NCI-H1417 treated with DMSO at 0.1 percent for 48 hours (cell line): ENCODE measurements at regions not wholly inside any gene's neighbourhood (a gene's known extent, or its start where the extent isn't known, plus 50 kb on each side); places are given as distances from the start of the nearest gene placed in this dataset.

Source experiments
- DNase-seq: peaks from one replicate; lab custom pipeline; 2025; lab: John Stamatoyannopoulos, UW

GRCh38 chr6:37105148-37106050, 64.6 kb upstream of the PIM1 start:
- no peak for DNase-seq

GRCh38 chr6:37106051-37106363, 63.9 kb upstream of the PIM1 start:
- DNase-seq = no peak

- no peak for DNase-seq
Measured at GRCh38 chr6:37106554-37106953, 63.4 kb upstream of the PIM1 start.

DNA sequence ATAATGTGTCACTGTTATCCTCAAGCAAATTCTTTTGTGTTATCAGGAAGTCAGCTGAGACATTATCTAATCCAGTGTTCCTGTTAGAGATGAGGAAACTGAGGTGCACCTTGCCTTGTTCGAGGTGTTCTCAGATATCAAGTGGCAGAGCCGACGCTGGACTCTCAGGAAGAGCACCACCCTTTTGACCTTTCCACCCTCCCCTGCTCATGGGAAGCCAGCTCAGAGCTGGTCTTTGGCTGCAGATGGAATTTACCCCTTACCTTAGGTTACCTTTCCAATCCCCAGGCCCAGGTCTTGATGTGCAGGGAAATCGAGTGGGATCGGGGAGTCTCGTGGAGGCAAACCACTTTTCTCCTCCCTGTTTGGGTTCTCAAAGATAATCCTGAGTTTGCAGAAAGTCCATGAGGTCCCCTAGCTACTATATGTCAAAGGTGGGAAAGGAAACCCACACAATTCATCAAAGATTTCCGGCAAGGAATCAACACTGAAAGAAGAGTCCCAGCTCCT, 62.9 kb upstream of the PIM1 start:
- no peak for DNase-seq

GRCh38 chr6:37109714-37110499, 60.0 kb upstream of the PIM1 start:
- no peak for DNase-seq

- no peak for DNase-seq
Measured at GRCh38 chr6:37110500-37111461, 59.2 kb upstream of the PIM1 start.

- DNase-seq = no peak
Measured at GRCh38 chr6:37113976-37114375, 56.0 kb upstream of the PIM1 start.

- no peak for DNase-seq
Measured at GRCh38 chr6:37114612-37115011, 55.3 kb upstream of the PIM1 start.

DNA sequence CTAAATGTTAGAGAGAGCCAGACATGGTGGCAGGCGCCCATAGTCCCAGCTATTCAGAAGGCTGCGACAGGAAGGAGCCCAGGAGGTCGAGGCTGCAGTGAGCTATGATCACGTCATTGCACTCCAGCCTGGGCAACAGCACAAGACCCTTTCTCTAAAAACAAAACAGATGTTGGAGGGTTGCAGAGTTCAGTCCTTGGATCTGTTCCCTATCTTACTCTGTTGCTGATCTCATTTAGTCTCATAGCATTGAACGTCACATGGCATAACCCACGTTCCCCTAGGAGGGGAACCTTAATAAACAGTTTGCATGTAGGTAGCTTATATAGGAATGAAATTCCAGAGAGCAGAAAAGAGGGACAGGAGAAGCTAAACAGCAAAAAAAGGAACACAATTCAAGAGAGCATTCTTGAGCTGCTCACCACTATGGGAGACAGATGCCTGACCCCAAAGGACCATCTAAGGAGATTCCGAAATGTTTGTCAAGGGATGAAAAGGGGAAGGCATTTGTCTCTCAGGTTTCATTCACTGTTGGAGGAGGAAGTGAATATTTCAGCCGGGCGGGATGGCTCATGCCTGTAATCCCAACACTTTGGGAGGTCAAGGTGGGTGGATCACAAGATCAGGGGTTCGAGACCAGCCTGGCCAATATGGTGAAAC, 54.6 kb upstream of the PIM1 start:
- no peak for DNase-seq

DNA sequence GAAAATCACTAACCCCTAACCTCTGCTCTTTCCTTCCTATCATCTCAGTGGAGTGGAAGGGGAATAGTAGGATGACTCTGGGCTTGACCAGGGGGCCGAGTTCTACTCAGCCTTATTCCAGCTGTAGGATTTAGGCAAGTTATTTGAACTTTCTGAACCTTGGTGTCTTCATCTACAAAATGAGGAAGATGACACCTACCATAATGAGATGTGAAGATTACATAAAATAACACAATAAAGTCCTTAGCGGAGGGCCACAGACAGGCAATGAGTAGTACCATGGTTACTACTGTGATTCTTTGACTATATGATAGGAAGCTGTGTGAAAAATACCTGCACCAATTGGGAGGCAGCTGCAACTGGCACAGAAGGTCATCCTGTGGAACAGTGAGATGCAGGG, 53.6 kb upstream of the PIM1 start:
- DNase-seq = no peak

- DNase-seq = no peak
Measured at GRCh38 chr6:37119387-37119886, 50.5 kb upstream of the PIM1 start.
